ENCODE measurements at regions not wholly inside any gene's neighbourhood (a gene's known extent, or its start where the extent isn't known, plus 50 kb on each side); places are given as distances from the start of the nearest gene placed in this dataset.

DNA sequence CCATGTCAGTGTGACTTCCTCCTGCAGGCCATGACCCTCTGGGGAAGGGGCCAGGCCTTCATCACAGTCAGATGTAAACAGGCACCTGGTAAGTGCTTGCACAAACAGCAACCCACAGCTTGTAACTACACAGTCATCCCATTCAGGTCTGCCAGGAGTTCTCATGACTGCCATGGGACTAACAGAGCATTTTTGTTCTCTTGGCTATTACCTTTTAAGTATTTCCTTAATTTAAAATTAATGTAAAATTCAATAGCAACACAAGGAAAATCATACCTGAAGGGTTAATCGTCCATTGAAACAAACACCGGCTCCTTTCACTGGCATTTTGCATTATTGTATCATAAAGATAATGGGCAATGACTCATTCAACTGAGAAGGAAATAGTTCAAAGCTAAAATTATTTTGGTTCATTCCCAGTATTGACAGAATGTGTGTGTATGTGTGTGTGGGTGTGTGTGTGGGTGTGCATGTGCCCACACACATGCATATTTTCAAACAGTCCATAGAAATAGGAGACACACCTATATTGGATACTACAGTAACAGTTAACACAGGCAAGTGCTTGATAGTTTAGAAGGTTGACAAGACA lies 307.9 kb downstream of the WDR11 start:
- no peaks in the 10 kb centered on the region for H4K20me1 ChIP-seq (ENCODE audit: control insufficient read depth, insufficient read depth)
- ChIA-PET RAD21 (ENCODE audit: unreplicated experiment) (no interaction called here), SMC1A (ENCODE audit: uncharacterized antibody, unreplicated experiment) (no interaction called here), POLR2A (no interaction called here), CTCF (no interaction called here)
- H3K4me3 ChIP-seq: no peak overlapping the region
- no peaks in the 10 kb centered on the region for H3K4me1 ChIP-seq (ENCODE audit: control insufficient read depth, insufficient read depth, low read length)
- no peak for FAIRE-seq
- intact Hi-C loops (cut with micrococcal nuclease; ENCODE audit: unreplicated experiment): no loop called here
- H3K79me2 ChIP-seq (ENCODE audit: control insufficient read depth, insufficient read depth, low read length): no peaks in the 10 kb centered on the region
- H3K9me3 ChIP-seq (replicated peaks; ENCODE audit: control insufficient read depth, insufficient read depth, low read length): no peaks in the 10 kb centered on the region; the same call in 2 of the 3 replicates
- DNase-seq (ENCODE audit: low read depth, low spot score): no peak
- no peak overlapping the region for H2AFZ ChIP-seq (ENCODE audit: control insufficient read depth, low read depth, low read length)
- ATAC-seq: no peak
- in situ Hi-C loops (cut with MboI): no loop called here
- H3K36me3 ChIP-seq (ENCODE audit: control insufficient read depth in 2 of 2, insufficient read depth in 2 of 2, low read length in 1 of 2): no peaks in the 10 kb centered on the region
- H3K27me3 ChIP-seq (replicated peaks in 1 of 2; ENCODE audit: control insufficient read depth in 2 of 2, insufficient read depth in 2 of 2, low read length in 1 of 2): no peaks in the 10 kb centered on the region; a peak in 2 of 4 replicates
- 46% methylated on average over 2 of the region's 2 CpGs for WGBS (ENCODE audit: insufficient coverage, insufficient replicate concordance, low lambda C conversion rate, missing lambda C conversion rate)
- H3K27ac ChIP-seq (ENCODE audit: control insufficient read depth, insufficient read depth): no peak overlapping the region
- no peak overlapping the region for H3K4me2 ChIP-seq (ENCODE audit: control insufficient read depth, insufficient read depth)
- BruUV-seq (replicated peaks): no TSS peak
- TF ChIP-seq PAX5 (IDR thresholded peaks at IDR 0.05; ENCODE audit: borderline replicate concordance, low read depth, low read length): no peak
- no peak for TF ChIP-seq HDAC6 (IDR thresholded peaks at IDR 0.05; ENCODE audit: unreplicated experiment)
- H3K9ac ChIP-seq (ENCODE audit: control insufficient read depth, insufficient read depth, low read length): no peak overlapping the region

DNA sequence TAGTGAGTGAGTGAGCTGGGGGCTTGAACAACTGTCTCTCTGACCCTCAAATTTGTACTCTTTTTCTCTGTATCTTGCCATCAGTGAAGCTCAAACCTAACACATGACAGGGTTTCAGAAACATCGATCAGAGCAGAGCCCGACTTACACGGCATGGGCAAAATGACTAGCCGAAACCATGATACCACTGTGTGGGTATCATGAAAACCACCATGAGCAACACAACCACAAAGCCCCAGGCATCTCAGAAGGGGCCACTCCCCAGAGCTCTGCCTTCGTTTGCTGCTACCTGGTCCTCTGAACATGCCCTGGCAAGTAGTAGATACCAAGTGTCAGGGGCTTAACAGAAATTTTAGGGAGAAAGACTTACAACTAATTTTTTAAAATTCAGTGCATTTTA lies 308.5 kb downstream of the WDR11 start:
- no peak overlapping the region for H3K4me3 ChIP-seq
- in situ Hi-C loops (cut with MboI) (no loop called here), intact Hi-C loops (cut with micrococcal nuclease; ENCODE audit: unreplicated experiment) (no loop called here)
- FAIRE-seq (no peak), ATAC-seq (peak; percentile 83), DNase-seq (ENCODE audit: low read depth, low spot score) (no peak)
- WGBS (ENCODE audit: insufficient coverage, insufficient replicate concordance, low lambda C conversion rate, missing lambda C conversion rate): 2% methylated on average over 5 of the region's 5 CpGs
- no TSS peak for BruUV-seq (replicated peaks)
- H3K4me1 ChIP-seq (ENCODE audit: control insufficient read depth, insufficient read depth, low read length): no peaks in the 10 kb centered on the region
- H3K27me3 ChIP-seq (replicated peaks in 1 of 2; ENCODE audit: control insufficient read depth in 2 of 2, insufficient read depth in 2 of 2, low read length in 1 of 2): no peaks in the 10 kb centered on the region; a peak in 2 of 4 replicates
- no peaks in the 10 kb centered on the region for H3K36me3 ChIP-seq (ENCODE audit: control insufficient read depth in 2 of 2, insufficient read depth in 2 of 2, low read length in 1 of 2)
- CTCF ChIA-PET: no interaction called here
- no peak overlapping the region for H3K27ac ChIP-seq (ENCODE audit: control insufficient read depth, insufficient read depth)
- no peak overlapping the region for H3K4me2 ChIP-seq (ENCODE audit: control insufficient read depth, insufficient read depth)
- H3K9me3 ChIP-seq (replicated peaks; ENCODE audit: control insufficient read depth, insufficient read depth, low read length): no peaks in the 10 kb centered on the region; the same call in 2 of the 3 replicates
- H3K79me2 ChIP-seq (ENCODE audit: control insufficient read depth, insufficient read depth, low read length): no peaks in the 10 kb centered on the region
- POLR2A ChIA-PET: interaction anchor here (0.6 kb wide), 1 partner anchor 659 kb away, joined by 5 read pairs; no protein-coding TSS in a partner anchor
- no peak overlapping the region for H3K9ac ChIP-seq (ENCODE audit: control insufficient read depth, insufficient read depth, low read length)
- RAD21 ChIA-PET (ENCODE audit: unreplicated experiment): no interaction called here
- SMC1A ChIA-PET (ENCODE audit: uncharacterized antibody, unreplicated experiment): no interaction called here
- H2AFZ ChIP-seq (ENCODE audit: control insufficient read depth, low read depth, low read length): no peak overlapping the region
- no peaks in the 10 kb centered on the region for H4K20me1 ChIP-seq (ENCODE audit: control insufficient read depth, insufficient read depth)
- TF ChIP-seq, protein P1, sequence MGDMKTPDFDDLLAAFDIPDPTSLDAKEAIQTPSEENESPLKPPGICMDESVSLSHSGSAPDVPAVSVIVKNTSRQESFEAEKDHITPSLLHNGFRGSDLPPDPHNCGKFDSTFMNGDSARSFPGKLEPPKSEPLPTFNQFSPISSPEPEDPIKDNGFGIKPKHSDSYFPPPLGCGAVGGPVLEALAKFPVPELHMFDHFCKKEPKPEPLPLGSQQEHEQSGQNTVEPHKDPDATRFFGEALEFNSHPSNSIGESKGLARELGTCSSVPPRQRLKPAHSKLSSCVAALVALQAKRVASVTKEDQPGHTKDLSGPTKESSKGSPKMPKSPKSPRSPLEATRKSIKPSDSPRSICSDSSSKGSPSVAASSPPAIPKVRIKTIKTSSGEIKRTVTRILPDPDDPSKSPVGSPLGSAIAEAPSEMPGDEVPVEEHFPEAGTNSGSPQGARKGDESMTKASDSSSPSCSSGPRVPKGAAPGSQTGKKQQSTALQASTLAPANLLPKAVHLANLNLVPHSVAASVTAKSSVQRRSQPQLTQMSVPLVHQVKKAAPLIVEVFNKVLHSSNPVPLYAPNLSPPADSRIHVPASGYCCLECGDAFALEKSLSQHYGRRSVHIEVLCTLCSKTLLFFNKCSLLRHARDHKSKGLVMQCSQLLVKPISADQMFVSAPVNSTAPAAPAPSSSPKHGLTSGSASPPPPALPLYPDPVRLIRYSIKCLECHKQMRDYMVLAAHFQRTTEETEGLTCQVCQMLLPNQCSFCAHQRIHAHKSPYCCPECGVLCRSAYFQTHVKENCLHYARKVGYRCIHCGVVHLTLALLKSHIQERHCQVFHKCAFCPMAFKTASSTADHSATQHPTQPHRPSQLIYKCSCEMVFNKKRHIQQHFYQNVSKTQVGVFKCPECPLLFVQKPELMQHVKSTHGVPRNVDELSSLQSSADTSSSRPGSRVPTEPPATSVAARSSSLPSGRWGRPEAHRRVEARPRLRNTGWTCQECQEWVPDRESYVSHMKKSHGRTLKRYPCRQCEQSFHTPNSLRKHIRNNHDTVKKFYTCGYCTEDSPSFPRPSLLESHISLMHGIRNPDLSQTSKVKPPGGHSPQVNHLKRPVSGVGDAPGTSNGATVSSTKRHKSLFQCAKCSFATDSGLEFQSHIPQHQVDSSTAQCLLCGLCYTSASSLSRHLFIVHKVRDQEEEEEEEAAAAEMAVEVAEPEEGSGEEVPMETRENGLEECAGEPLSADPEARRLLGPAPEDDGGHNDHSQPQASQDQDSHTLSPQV (IDR thresholded peaks at IDR 0.05): no peak
- no peak for TF ChIP-seq BHLHE40 (IDR thresholded peaks at IDR 0.05; ENCODE audit: borderline replicate concordance in 1 of 2, low read depth in 2 of 2, low read length in 1 of 2)
- no peak for TF ChIP-seq IRF4 (IDR thresholded peaks at IDR 0.05; ENCODE audit: low read depth, low read length)
- no peak for TF ChIP-seq SREBF1 (IDR thresholded peaks at IDR 0.05; ENCODE audit: low read length)
- TF ChIP-seq MEF2B (IDR thresholded peaks at IDR 0.05; ENCODE audit: partially characterized antibody, poor library complexity, severe bottlenecking): no peak
- TF ChIP-seq, protein P2, sequence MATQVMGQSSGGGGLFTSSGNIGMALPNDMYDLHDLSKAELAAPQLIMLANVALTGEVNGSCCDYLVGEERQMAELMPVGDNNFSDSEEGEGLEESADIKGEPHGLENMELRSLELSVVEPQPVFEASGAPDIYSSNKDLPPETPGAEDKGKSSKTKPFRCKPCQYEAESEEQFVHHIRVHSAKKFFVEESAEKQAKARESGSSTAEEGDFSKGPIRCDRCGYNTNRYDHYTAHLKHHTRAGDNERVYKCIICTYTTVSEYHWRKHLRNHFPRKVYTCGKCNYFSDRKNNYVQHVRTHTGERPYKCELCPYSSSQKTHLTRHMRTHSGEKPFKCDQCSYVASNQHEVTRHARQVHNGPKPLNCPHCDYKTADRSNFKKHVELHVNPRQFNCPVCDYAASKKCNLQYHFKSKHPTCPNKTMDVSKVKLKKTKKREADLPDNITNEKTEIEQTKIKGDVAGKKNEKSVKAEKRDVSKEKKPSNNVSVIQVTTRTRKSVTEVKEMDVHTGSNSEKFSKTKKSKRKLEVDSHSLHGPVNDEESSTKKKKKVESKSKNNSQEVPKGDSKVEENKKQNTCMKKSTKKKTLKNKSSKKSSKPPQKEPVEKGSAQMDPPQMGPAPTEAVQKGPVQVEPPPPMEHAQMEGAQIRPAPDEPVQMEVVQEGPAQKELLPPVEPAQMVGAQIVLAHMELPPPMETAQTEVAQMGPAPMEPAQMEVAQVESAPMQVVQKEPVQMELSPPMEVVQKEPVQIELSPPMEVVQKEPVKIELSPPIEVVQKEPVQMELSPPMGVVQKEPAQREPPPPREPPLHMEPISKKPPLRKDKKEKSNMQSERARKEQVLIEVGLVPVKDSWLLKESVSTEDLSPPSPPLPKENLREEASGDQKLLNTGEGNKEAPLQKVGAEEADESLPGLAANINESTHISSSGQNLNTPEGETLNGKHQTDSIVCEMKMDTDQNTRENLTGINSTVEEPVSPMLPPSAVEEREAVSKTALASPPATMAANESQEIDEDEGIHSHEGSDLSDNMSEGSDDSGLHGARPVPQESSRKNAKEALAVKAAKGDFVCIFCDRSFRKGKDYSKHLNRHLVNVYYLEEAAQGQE (IDR thresholded peaks at IDR 0.05; ENCODE audit: low read depth, low read length): no peak
- no peak for TF ChIP-seq SIN3A (IDR thresholded peaks at IDR 0.05; ENCODE audit: low read depth, low read length)
- TF ChIP-seq NR2C1 (IDR thresholded peaks at IDR 0.05): no peak
- TF ChIP-seq RAD51 (IDR thresholded peaks at IDR 0.05): no peak

Measured in GM12878 (cell line).